Liver (tissue), 8 donors: ENCODE measurements at regions not wholly inside any gene's neighbourhood (a gene's known extent, or its start where the extent isn't known, plus 50 kb on each side); places are given as distances from the start of the nearest gene placed in this dataset.

ENCODE experiments used
- DNase-seq: peaks from one replicate; pipeline ENCODE4 v3.0.0-alpha.2; 2017; ENCODE audit warnings: low spot score
- H3K27ac ChIP-seq, 2 donors: one replicate each; pipeline ENCODE4 v1.7.0; 2013; ENCODE audit warnings: inconsistent platforms in 2 of 2, low read length in 2 of 2, control low read depth in 1 of 2, low read depth in 1 of 2, mild to moderate bottlenecking in 1 of 2
- H3K27me3 ChIP-seq, 4 donors: one replicate each; pipeline versions ENCODE4 v1.6.1 to v1.7.0; 2013; ENCODE audit warnings: low read length in 3 of 4, inconsistent platforms in 1 of 4, mild to moderate bottlenecking in 1 of 4, moderate library complexity in 1 of 4; ENCODE audit not compliant: control insufficient read depth in 4 of 4, insufficient read depth in 4 of 4
- H3K36me3 ChIP-seq, 4 donors: one replicate each; pipeline versions ENCODE4 v1.6.1 to v1.7.0; 2013; ENCODE audit warnings: low read length in 3 of 4, mild to moderate bottlenecking in 3 of 4, low read depth in 1 of 4, moderate library complexity in 1 of 4; ENCODE audit not compliant: control insufficient read depth in 4 of 4, insufficient read depth in 3 of 4
- H3K4me1 ChIP-seq, 4 donors: one replicate each; pipeline versions ENCODE4 v1.6.1 to v1.7.0; 2013; ENCODE audit warnings: low read length in 3 of 4, mild to moderate bottlenecking in 3 of 4, moderate library complexity in 1 of 4; ENCODE audit not compliant: control insufficient read depth in 4 of 4, insufficient read depth in 4 of 4
- H3K4me3 ChIP-seq, 3 donors: one replicate each; pipeline versions ENCODE4 v1.6.1 to v1.7.0; 2013; ENCODE audit warnings: low read length in 3 of 3, control low read depth in 1 of 3, low read depth in 1 of 3, mild to moderate bottlenecking in 1 of 3
- H3K9ac ChIP-seq, 2 donors: one replicate each; pipeline ENCODE4 v1.7.0; 2013; ENCODE audit warnings: low read length in 2 of 2, mild to moderate bottlenecking in 2 of 2, moderate library complexity in 2 of 2, control low read depth in 1 of 2, low read depth in 1 of 2
- H3K9me3 ChIP-seq, 4 donors: one replicate each; pipeline versions ENCODE4 v1.6.1 to v1.7.0; 2013; ENCODE audit warnings: low read length in 3 of 4; ENCODE audit not compliant: control insufficient read depth in 4 of 4
- EGR1 ChIP-seq, 2 donors: IDR thresholded peaks; 2 replicates each; pipeline ENCODE4 v1.6.1; 2016 to 2018; ENCODE audit warnings: antibody characterized with exemption in 2 of 2, low read depth in 2 of 2
- FOXA1 ChIP-seq: IDR thresholded peaks from 2 replicates; pipeline ENCODE4 v1.6.1; 2016; ENCODE audit warnings: antibody characterized with exemption
- FOXA2 ChIP-seq: IDR thresholded peaks from 2 replicates; pipeline ENCODE4 v1.6.1; 2016; ENCODE audit warnings: antibody characterized with exemption
- GABPA ChIP-seq, 2 donors: IDR thresholded peaks in 1 of 2; conservative IDR thresholded peaks in 1 of 2; 2 replicates each; pipeline ENCODE4 v1.6.1; 2016; ENCODE audit warnings: antibody characterized with exemption in 2 of 2, mild to moderate bottlenecking in 1 of 2, moderate library complexity in 1 of 2
- HNF4A ChIP-seq, 2 donors: conservative IDR thresholded peaks; 2 replicates each; pipeline ENCODE4 v1.6.1; 2016; ENCODE audit warnings: antibody characterized with exemption in 2 of 2, mild to moderate bottlenecking in 2 of 2
- HNF4G ChIP-seq: IDR thresholded peaks from 2 replicates; pipeline ENCODE4 v1.6.1; 2016; ENCODE audit warnings: antibody characterized with exemption
- JUND ChIP-seq, 2 donors: IDR thresholded peaks; 2 replicates each; pipeline ENCODE4 v1.6.1; 2016; ENCODE audit warnings: antibody characterized with exemption in 2 of 2
- NR2F2 ChIP-seq: IDR thresholded peaks from 2 replicates; pipeline ENCODE4 v1.6.1; 2016; ENCODE audit warnings: antibody characterized with exemption
- RAD21 ChIP-seq, 2 donors: IDR thresholded peaks; 2 replicates each; pipeline ENCODE4 v1.6.1; 2016; ENCODE audit warnings: antibody characterized with exemption in 2 of 2, mild to moderate bottlenecking in 2 of 2
- RXRA ChIP-seq, 2 donors: IDR thresholded peaks; 2 replicates each; pipeline ENCODE4 v1.6.1; 2017 to 2018; ENCODE audit warnings: antibody characterized with exemption in 2 of 2, mild to moderate bottlenecking in 1 of 2
- SP1 ChIP-seq: IDR thresholded peaks from 2 replicates; pipeline ENCODE4 v1.6.1; 2018; ENCODE audit warnings: antibody characterized with exemption, mild to moderate bottlenecking
- TAF1 ChIP-seq: conservative IDR thresholded peaks from 2 replicates; pipeline ENCODE4 v1.6.1; 2016; ENCODE audit warnings: antibody characterized with exemption, mild to moderate bottlenecking
- YY1 ChIP-seq: IDR thresholded peaks from 2 replicates; pipeline ENCODE4 v1.6.1; 2016; ENCODE audit warnings: antibody characterized with exemption, mild to moderate bottlenecking
- WGBS: extraction: QIAGEN DNeasy Blood & Tissue Kit; methylation state at CpG from one replicate; pipeline ENCODE4 v1.1.7; 2013; 5-methylcytosine and 5-hydroxymethylcytosine counted together
- TF ChIP-seq, protein P1 (sequence below): IDR thresholded peaks from 2 replicates; pipeline ENCODE4 v1.6.1; 2016; ENCODE audit warnings: antibody characterized with exemption
- TF ChIP-seq, protein P2 (sequence below): fragments of 150-350 bp; IDR thresholded peaks from 2 replicates; pipeline ENCODE4 v1.5.1; 2017; ENCODE audit warnings: improper control_type of control experiment, low read depth, low read length; ENCODE audit not compliant: missing input control
- TF ChIP-seq, protein P3 (sequence below): IDR thresholded peaks from 2 replicates; pipeline ENCODE4 v1.6.1; 2016; ENCODE audit warnings: antibody characterized with exemption
- TF ChIP-seq, protein P4 (sequence below): IDR thresholded peaks from 2 replicates; pipeline ENCODE4 v1.6.1; 2016; ENCODE audit warnings: antibody characterized with exemption, mild to moderate bottlenecking
- TF ChIP-seq, protein P5 (sequence below): IDR thresholded peaks from 2 replicates; pipeline ENCODE4 v1.6.1; 2016; ENCODE audit warnings: antibody characterized with exemption
- donor health status: healthy.
- donor health status: healthy.
- donor health status: healthy.
- donor health status: healthy.
- donor health status: healthy.

DNA sequence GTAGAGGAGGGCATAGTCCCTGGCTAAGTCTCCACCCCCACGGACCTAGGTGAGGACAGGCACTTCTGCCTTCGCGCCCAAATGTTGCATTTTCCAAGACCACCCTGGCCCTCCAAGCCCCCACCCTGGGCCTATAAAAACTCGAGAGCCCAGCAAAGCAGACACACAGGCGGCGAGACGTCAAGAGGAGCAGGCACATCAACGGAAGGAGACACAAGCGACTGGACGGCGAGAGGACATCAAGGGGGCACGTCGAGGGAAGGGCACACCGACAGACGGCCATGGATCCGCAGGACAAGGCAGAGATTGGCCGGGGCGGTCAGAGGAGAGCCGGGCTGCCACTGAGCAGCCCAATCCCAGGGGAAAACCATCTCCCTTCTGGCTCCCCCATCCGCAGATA lies 348.0 kb downstream of the MTRR start:
- H3K36me3 ChIP-seq: no peaks in the 10 kb centered on the region
- 78% methylated on average over 20 of the region's 20 CpGs for WGBS
- DNase-seq: no peak
- no peak overlapping the region for H3K4me3 ChIP-seq
- H3K9ac ChIP-seq: no peak overlapping the region
- H3K27me3 ChIP-seq: peaks cover 0 to 2% (median 0%) of the 10 kb centered on the region in 4 donors
- TF ChIP-seq NR2F2 (no peak), EGR1 (IDR thresholded peaks at IDR 0.05; ENCODE audit: low read depth in 2 of 2) (no peak), TAF1 (no peak), HNF4G (no peak)
- TF ChIP-seq, protein P1, sequence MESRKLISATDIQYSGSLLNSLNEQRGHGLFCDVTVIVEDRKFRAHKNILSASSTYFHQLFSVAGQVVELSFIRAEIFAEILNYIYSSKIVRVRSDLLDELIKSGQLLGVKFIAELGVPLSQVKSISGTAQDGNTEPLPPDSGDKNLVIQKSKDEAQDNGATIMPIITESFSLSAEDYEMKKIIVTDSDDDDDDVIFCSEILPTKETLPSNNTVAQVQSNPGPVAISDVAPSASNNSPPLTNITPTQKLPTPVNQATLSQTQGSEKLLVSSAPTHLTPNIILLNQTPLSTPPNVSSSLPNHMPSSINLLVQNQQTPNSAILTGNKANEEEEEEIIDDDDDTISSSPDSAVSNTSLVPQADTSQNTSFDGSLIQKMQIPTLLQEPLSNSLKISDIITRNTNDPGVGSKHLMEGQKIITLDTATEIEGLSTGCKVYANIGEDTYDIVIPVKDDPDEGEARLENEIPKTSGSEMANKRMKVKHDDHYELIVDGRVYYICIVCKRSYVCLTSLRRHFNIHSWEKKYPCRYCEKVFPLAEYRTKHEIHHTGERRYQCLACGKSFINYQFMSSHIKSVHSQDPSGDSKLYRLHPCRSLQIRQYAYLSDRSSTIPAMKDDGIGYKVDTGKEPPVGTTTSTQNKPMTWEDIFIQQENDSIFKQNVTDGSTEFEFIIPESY: no peak
- TF ChIP-seq, protein P2, sequence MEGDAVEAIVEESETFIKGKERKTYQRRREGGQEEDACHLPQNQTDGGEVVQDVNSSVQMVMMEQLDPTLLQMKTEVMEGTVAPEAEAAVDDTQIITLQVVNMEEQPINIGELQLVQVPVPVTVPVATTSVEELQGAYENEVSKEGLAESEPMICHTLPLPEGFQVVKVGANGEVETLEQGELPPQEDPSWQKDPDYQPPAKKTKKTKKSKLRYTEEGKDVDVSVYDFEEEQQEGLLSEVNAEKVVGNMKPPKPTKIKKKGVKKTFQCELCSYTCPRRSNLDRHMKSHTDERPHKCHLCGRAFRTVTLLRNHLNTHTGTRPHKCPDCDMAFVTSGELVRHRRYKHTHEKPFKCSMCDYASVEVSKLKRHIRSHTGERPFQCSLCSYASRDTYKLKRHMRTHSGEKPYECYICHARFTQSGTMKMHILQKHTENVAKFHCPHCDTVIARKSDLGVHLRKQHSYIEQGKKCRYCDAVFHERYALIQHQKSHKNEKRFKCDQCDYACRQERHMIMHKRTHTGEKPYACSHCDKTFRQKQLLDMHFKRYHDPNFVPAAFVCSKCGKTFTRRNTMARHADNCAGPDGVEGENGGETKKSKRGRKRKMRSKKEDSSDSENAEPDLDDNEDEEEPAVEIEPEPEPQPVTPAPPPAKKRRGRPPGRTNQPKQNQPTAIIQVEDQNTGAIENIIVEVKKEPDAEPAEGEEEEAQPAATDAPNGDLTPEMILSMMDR: no peak
- H3K9me3 ChIP-seq: no peaks in the 10 kb centered on the region
- H3K27ac ChIP-seq: no peak overlapping the region
- H3K4me1 ChIP-seq: no peaks in the 10 kb centered on the region

DNA sequence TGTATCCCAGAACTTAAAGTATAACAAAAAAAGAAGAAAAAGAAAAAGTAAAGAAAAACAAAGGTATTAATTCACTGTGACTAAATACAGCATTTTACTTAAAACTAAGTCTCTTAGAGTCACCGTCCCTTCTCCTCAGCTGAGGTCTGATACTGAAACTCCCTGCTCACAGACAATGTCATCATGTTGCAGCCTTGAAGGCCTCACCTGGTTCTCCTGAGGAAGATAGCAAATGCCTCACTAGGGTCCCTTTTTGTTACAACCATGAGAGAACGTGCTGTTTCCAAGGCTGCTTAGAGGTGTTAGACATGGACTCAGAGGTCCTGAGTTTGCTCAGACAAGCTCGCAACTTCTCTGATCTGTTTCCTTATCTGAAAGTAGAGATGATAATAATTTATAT lies 357.2 kb downstream of the MTRR start:
- H3K9ac ChIP-seq: no peak overlapping the region
- DNase-seq: no peak
- H3K27ac ChIP-seq: no peak overlapping the region
- no peaks in the 10 kb centered on the region for H3K27me3 ChIP-seq
- 77% methylated on average over 3 of the region's 3 CpGs for WGBS
- TF ChIP-seq RXRA (IDR thresholded peaks at IDR 0.05) (no peak), JUND (IDR thresholded peaks at IDR 0.05) (no peak), GABPA (IDR thresholded peaks at IDR 0.05 in 1 of 2, conservative IDR thresholded peaks at IDR 0.05 in 1 of 2) (no peak), HNF4G (no peak), HNF4A (conservative IDR thresholded peaks at IDR 0.05) (no peak), TAF1 (no peak), EGR1 (IDR thresholded peaks at IDR 0.05; ENCODE audit: low read depth in 2 of 2) (no peak), YY1 (no peak), RAD21 (IDR thresholded peaks at IDR 0.05) (no peak), FOXA1 (no peak), SP1 (no peak), FOXA2 (no peak), NR2F2 (no peak)
- TF ChIP-seq, protein P3, sequence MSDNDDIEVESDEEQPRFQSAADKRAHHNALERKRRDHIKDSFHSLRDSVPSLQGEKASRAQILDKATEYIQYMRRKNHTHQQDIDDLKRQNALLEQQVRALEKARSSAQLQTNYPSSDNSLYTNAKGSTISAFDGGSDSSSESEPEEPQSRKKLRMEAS: no peak
- TF ChIP-seq, protein P4, sequence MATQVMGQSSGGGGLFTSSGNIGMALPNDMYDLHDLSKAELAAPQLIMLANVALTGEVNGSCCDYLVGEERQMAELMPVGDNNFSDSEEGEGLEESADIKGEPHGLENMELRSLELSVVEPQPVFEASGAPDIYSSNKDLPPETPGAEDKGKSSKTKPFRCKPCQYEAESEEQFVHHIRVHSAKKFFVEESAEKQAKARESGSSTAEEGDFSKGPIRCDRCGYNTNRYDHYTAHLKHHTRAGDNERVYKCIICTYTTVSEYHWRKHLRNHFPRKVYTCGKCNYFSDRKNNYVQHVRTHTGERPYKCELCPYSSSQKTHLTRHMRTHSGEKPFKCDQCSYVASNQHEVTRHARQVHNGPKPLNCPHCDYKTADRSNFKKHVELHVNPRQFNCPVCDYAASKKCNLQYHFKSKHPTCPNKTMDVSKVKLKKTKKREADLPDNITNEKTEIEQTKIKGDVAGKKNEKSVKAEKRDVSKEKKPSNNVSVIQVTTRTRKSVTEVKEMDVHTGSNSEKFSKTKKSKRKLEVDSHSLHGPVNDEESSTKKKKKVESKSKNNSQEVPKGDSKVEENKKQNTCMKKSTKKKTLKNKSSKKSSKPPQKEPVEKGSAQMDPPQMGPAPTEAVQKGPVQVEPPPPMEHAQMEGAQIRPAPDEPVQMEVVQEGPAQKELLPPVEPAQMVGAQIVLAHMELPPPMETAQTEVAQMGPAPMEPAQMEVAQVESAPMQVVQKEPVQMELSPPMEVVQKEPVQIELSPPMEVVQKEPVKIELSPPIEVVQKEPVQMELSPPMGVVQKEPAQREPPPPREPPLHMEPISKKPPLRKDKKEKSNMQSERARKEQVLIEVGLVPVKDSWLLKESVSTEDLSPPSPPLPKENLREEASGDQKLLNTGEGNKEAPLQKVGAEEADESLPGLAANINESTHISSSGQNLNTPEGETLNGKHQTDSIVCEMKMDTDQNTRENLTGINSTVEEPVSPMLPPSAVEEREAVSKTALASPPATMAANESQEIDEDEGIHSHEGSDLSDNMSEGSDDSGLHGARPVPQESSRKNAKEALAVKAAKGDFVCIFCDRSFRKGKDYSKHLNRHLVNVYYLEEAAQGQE: no peak
- TF ChIP-seq, protein P5, sequence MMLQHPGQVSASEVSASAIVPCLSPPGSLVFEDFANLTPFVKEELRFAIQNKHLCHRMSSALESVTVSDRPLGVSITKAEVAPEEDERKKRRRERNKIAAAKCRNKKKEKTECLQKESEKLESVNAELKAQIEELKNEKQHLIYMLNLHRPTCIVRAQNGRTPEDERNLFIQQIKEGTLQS: no peak
- TF ChIP-seq, protein P1: no peak
- TF ChIP-seq, protein P2: no peak
- no peaks in the 10 kb centered on the region for H3K4me1 ChIP-seq
- no peaks in the 10 kb centered on the region for H3K9me3 ChIP-seq
- H3K4me3 ChIP-seq: no peak overlapping the region
- H3K36me3 ChIP-seq: no peaks in the 10 kb centered on the region
